GM19023 (cell line): ENCODE measurements at regions not wholly inside any gene's neighbourhood (a gene's known extent, or its start where the extent isn't known, plus 50 kb on each side); places are given as distances from the start of the nearest gene placed in this dataset.

Source experiments
- ATAC-seq: cut with Tn5 transposase; IDR thresholded peaks from one replicate; pipeline ENCODE4 v1.9.1; 2021; ENCODE audit warnings: mild to moderate bottlenecking, moderate library complexity; ENCODE audit not compliant: unreplicated experiment

DNA sequence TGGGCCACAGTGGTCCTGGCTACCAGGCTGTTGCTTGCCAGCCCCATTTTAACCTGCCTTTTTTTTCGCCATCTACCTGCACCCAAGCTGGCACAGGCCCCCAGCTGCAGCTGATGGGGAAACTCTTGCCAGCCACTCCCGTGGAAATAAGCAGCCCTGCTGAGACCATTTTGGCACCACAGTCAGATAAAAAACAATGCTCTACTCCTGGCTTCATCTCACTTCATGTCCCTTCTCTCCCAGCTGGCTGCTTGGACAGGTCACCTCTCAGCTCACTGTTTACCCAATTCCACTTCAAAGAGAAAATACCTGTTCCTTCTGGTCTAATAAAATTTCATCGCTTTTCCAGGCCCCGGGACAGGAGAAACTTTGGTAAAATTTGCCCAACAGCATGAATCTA lies 322.6 kb upstream of the SLC30A5 start:
- no peak for ATAC-seq

DNA sequence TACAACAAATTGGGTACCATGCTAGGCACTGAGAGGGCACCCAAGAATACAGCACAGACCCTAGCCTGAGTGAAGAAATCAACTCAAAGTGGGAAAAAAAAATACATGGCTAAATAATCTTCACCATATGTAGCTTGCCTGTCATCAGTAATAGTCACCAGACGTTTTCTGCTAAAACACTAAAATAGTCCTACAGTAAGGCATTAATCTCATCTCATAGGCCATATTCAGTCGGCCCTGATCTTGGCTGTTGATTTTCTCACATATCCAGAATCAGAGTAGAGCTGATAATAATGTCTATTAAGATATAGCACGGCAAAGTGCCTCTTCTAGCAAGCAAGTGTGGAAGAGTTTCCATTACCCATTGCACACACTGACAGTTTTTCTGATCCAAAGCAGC lies 322.1 kb upstream of the SLC30A5 start:
- ATAC-seq: no peak

DNA sequence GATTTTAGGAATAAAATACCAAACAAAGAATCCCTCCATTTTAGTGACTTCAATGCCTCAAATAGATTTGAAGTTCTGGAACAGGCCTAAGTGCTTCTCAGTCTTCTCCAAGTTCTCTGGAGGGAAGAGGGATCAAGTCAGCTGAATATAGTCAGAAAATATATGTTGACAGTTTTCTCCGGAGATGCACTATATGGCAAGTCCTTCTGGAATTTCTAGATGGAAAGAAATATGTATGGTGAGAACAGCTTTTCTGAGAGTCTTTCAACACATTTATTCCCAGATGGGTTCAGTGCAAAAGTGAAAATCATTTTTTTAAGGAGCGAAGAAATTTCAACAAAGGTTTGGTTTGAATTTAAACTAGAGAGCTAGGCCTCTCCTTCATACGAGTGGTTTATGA lies 317.4 kb upstream of the SLC30A5 start:
- ATAC-seq: no peak

DNA sequence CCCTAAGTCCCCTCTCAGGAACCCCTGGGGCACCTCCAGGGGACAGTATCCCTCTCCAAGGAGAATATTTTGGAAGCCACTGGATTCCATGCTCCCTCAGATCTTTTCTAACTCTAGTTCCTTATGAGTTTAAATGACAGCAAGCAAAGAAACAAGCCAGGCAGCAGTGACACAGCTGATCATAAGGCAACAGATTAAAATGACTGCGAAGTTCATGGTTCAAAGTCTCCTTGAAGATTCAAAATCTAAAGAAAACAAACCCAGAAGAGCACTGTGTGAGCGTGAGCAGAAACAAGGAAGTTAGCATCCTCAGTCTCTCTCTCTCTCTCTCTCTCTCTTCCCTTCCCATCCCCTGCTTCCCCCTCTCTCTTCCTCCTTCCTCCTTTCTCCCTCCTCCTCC lies 316.7 kb upstream of the SLC30A5 start:
- ATAC-seq: no peak

DNA sequence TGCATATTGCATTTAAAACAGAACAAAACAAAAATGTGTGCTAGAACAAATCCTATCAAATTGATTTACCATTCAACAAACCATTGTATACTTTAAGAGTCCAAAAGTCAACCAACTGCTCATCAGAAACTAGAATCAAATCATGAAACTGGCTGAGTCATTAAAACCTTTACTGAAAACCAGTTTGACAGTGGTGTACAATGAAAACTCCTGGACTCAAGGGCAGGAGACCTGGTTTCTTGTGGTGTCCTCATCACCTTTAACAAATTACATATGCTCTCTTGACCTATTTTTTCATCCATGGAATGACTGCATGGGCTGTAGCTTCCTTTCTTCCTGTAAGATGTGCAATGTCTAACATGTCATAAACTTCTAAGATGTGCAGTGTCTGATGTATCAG lies 315.3 kb upstream of the SLC30A5 start:
- no peak for ATAC-seq

DNA sequence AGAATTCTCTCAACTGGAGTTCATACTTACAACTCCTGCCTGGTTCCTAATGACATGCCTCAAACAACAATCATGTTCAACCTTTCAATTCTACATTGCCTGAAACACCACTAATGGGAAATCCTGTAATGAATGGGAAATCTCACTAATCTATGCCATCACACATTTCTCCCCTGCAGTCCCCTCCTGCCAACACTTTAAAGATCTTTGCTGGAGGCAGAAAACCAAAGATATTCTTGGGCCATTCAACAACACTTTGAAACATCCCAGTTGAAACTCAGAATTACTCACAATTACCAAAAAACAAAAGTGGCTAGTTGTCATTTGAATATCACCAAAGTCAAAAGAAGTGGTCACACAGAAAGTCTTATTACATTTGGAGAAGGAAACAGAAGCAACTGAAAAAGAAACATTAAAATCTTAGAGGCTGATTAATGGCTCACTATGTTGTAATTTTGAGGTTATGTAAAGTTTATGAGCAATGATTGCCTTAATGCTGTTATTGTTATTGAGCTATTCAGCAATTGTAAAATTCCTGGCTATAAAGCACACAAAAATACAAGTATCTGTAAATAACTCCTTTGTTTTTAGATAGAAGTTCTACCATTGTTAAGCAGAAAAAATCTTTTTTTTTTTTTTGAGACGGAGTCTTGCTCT lies 313.4 kb upstream of the SLC30A5 start:
- ATAC-seq: no peak

DNA sequence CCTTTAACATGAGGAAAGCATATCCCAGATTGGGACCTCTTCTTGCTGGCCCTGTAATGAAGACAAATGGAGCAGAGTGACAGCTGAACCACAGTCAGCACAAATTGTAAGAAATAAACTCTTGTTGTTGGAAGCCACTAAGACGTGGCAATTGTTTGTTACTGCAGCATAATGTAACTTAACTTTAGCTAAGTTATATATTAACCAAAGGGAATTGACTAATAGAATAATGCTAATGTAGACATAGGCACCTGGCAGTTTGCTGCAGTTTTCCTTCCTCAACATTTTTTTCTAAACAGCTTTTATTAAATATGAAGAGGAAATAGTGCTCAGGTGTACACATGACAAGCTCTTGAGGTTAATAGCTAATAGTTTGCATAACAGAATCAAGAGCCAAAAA lies 300.7 kb upstream of the SLC30A5 start:
- no peak for ATAC-seq

DNA sequence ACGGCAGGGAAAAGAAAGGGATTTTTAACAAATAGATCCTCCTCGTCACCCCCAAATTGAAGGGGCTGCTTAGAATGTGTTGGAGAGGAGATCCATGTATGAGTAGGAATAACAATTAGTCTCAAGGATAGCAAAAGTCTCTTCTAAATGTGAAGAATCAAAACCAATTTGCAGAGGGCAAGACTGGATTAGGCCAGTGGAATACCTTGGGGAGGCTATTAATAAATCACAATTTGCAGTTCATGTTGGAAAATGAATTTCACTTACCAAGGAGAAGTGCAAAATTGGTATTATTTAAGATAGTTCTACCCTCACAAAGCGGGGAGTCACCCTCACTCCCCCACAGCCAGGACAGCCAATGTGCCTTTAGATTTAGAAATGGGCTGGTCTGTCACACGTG lies 299.8 kb upstream of the SLC30A5 start:
- ATAC-seq: no peak

DNA sequence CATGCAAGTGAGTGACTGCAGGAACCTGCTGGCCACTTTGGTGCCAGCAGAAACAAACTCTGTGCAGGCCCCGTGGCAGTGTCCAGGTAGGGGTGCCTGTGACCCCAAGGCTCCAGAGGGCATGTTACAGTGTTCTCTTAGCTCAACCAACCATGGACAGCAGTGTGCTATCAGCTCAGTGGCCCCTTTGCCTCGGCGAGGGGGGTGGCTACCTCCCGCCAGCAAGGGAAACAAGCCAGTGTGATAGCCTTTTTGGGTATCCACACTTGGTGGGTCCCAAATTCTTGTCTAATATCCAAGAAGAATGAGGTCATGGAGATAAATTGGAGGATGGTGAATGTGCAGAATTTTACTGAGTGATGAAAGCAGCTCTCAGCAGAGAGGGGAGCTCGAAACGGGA lies 298.6 kb upstream of the SLC30A5 start:
- no peak for ATAC-seq

DNA sequence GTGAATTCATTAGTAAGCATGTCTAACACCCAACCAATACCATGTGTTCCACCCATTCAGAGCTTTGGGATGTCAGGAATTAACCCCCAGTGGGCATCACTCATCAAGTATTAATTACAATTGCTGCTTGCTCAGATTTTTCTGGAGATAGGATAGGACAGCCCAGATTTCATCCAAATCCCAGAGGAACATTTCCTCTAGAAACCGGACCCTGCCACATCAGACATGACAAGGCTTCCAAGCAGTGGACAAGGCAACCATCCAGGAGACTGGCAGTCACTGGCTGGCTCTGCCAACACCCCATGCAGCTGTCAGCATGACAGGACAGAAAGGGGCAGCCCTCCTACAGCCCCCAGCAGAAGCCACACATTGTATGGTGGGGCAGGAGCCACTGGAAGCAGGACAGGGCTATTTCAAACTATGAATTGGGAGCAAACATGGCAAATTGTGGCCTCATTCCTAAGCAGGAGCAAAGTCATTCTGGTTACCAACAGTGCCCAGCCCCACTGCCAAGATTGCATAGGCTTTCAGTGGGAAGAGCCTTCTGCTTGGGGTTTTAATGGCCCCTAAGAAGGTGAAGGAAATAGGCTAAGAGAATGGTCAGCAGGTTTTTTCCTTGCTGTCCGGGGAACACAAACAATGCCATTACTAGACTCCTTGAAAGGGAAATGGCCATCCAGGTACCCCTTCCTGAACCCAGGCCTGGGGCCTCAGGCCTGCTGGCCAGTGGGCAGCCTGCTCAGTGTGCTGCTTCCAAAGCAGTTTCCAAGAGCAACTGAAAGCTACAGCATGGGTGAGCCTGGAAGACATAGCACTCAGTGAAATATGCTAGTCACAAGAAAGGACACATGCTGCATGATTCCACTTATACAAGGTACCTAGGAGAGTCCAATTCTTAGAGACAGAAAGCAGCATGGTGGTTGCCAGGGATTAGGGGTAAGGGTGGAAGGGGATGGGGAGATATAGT lies 294.7 kb upstream of the SLC30A5 start:
- no peak for ATAC-seq

DNA sequence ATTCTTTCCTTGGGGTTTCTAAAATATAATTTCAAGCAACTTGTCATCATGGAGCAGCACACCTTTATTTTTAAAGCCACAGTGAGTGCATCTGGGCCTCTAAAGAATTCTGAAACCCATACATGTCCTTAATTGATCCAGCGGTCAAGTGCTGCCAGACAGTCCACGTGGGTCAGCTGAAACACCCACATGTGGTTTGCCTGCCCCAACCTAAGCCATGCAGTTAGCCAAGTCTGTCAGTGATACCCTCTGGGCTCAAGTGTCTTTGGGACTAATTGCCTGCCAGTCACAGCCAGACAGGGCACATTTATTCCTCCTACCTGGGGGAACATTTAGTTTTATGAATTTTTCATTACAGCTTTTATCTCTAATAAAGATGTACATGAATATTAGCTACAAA lies 291.4 kb upstream of the SLC30A5 start:
- no peak for ATAC-seq

DNA sequence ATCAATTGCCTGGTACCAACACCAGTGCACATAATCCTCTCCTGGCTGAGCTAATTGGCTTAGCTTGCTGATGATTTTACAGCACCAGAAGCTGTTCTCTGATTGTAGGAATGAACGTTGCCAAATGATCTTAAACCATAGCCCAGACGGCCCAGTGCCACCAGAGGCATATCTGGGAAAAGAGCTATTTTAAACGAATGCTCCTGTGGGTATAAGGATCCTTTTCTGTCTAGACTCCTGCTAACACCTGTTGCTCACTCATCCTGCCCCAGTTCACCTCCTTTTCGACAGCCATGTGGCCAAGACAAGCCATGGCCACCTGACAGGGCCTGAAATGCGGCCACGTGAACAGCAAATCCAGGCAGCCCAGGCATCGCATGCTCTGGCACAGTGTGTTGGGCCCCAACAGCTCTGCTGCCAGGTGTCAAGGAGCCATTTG lies 289.9 kb upstream of the SLC30A5 start:
- ATAC-seq: no peak

DNA sequence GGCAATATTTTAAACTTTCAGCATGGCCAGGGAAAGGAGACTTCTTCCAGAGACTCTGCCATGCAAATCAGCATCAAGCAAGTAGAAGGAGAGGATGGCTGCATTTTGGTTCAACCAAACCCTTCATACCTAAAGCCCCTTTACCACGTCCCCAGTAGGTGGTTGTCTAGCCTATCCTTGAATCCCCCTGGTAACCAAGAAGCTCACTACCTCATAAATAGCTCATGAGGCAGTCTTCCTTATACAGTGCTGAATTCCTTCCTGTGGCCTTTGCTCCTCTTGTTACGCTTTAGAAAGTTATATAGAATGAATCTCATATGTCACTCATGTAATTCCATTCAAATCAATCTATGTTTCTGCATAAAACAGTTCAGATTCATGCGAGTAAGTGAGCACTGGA lies 289.5 kb upstream of the SLC30A5 start:
- ATAC-seq: no peak

DNA sequence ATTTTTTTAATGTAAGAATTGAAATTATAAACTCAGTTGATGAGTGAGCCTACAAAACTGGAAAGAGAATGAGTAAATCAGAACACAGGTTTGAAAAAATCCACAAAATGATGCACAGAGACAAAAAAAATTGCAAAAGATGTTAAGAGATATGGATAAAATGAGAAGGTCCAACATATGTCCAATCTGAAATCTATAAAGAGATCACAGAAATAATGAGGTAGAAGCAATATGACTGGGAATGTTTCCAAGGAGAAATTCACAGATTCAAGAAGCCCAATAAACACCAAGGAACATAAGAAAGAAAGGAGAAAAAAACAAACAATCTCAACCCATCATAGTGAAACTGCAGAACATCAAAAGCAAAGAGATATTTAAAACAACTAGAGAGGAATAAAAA lies 288.4 kb upstream of the SLC30A5 start:
- ATAC-seq: no peak

DNA sequence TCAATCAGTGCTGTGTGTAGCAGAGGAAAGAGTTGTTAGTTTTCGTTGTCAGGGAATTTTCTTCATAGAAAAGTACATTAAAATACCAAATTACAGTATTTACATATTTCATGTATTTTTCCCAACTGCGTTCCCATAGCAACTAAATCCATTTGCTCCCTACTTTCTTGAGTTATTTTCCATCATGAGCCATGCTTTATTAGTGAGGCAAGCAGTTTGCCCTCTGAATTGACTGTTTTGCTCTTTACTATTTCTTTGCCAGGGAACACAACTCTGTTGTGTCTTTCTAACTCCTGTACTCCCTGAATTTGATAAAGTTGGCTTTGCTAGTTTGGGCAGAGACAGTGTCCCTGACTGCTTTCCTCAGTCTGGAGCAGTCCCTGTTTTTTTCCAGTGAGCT lies 276.2 kb upstream of the SLC30A5 start:
- no peak for ATAC-seq

DNA sequence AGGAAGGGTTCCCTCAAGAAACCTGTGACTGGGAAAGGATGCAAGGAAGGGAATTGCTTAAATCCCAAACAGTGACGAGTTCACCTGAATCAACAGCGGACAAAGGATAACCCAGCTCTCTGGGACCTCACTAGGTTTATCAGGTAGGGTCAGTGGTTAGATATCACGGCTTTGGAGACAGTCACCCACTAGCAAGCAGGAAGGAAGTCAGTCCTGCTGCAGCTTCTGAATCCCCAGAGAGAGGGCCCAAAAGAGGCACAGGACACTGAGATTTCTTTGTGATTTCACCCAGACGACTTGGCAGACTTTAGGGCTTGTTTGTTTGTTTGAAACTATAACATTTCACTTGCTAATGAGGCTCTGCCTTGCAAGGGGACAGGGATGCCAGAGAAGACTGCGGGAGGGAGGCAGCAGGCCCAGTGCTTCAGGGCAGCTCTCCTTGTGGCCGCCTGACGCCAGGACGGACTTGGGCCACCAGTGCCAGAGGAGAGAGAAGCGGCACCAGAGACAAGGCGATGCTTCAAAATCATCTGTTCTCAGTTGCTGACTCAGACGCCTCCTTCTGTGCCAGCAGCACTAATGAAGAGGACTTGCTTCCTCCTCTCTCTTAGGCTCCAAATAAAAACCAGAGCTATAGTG lies 275.6 kb upstream of the SLC30A5 start:
- ATAC-seq: no peak

DNA sequence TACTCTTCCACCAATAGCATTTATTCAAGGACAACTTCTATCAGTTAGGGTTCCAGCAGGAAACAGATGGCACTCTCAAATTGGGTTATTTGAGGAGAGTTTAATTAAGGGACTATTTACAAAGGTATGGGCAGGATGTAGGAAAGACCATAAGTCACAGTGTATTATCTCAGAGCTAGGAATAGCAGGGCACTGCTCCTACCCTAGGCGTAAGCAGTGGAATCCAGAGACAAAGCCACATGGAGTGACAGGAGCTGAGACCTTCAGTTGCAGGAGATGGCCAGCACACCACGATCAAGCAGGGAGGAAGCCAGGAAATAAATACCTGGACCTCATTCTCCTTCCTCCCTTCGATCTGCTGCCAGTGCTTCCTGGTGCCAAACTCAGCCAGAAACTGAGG lies 274.9 kb upstream of the SLC30A5 start:
- ATAC-seq: no peak

DNA sequence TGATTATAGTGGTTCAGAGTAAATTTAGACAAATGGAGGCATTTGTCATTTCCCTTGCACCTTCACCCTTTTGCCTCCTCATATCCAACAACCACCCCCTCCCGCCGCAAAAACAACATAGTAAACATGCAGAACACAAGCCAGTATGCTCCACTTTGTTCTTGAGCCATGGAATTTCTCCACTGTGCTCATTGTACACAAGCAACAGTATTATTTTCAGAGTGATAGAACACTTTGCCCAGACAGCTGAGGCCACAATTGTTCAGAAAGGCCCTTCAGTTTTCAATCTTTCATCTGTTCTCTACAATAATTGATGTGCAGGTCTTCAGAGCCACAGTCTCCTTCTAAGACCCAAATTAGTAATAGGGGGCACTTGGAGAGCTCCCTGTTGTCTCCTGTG lies 272.8 kb upstream of the SLC30A5 start:
- no peak for ATAC-seq

DNA sequence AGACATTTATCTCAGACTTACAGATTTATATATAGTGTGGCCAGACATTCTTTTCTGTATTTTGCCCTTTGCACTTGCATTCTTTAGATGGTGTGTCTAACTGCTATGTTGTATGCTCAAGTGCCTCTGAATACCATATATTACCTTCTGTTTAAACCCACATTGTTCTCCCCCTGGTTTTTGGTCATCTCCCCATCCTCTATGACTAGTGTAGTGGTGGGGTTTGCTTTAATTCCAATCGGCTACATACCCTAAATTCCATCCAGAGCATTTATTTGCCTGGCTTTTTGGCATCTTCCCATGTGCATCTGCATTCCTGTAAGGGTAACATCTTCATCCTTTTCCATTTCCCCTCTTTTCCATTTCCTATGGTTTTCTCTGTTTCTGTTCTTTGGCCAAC lies 271.0 kb upstream of the SLC30A5 start:
- no peak for ATAC-seq

DNA sequence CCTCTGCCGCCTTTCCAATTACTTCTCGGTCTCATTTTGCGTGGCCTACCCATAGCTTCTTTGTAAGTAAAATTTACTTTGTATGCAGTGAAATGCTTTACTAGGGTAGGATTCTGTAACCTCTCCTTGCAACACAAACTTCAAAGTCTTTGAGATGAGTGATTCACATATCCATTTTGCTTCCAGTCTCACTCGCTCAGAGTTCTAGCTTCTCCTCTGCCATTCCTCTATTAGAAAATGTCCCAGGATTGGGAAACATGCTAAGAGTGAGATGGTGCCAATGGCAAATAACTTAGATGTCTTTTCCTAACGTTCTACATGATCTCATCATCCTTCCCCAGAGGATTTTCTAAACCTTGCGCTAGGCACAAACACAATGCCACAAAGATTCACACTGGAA lies 270.5 kb upstream of the SLC30A5 start:
- ATAC-seq: no peak

DNA sequence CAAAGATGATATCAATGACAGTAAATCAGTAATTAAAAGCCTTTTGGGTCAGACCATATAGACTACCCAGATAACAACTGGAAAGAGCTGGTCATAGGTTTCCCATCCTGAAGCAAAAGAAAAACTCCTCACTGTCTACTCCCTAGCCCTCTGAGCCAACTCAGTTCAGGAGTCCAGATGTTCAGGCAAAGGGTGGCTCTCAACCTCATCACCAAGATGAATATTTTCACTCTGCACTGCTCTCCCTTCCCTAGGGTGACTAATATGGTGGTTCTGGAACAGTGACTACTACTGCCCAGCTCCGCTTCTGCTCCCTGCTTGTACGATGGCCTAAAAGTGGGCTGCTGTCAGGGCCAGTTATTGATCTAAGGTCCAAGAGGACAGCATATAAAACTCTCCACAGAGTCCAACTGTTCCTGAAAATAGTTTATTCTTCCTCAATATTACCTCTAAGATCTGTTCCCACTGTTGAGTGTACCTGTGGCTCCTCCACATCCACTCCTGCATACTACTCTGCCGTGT lies 263.4 kb upstream of the SLC30A5 start:
- ATAC-seq: no peak
